ENCODE measurements at regions not wholly inside any gene's neighbourhood (a gene's known extent, or its start where the extent isn't known, plus 50 kb on each side); places are given as distances from the start of the nearest gene placed in this dataset.

DNA sequence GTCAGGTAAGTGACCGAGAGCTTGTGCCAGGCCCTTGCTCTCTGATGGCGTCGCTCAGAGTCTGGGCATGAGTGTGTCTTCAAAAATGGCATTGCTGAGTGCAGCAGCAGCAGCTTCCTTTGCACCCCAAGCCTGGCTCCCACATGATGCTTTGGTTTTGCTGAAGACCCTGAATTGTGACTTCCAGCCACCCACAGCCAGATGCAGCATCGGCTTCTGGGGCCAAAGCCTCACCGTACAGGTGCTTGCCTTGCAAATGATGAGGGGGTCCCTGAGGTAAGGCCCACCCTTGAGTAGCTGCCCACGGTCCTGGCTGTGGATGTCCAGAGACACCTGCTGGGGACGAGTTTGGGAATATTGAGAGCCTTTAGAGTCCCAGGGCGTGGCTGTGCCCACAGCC is 57.9 kb downstream of the JAKMIP3 start:
- no peaks in the 10 kb centered on the region for H3K36me3 ChIP-seq (ENCODE audit: control insufficient read depth, insufficient read depth, low read length)
- no peaks in the 10 kb centered on the region for H3K9me3 ChIP-seq (ENCODE audit: control insufficient read depth, low read length)
- no peak overlapping the region for H3K4me3 ChIP-seq (ENCODE audit: low read depth, low read length)
- H2AFZ ChIP-seq, result no peak overlapping the region
- no peak overlapping the region for H3K4me2 ChIP-seq (ENCODE audit: low read length)
- no peak overlapping the region for H3K27ac ChIP-seq
- no peak overlapping the region for H3K9ac ChIP-seq
- H3K79me2 ChIP-seq, result no peaks in the 10 kb centered on the region
- H3K27me3 ChIP-seq (ENCODE audit: control insufficient read depth, insufficient read depth, low read length), result no peaks in the 10 kb centered on the region
- no peaks in the 10 kb centered on the region for H3K4me1 ChIP-seq
- TF ChIP-seq, protein P1, sequence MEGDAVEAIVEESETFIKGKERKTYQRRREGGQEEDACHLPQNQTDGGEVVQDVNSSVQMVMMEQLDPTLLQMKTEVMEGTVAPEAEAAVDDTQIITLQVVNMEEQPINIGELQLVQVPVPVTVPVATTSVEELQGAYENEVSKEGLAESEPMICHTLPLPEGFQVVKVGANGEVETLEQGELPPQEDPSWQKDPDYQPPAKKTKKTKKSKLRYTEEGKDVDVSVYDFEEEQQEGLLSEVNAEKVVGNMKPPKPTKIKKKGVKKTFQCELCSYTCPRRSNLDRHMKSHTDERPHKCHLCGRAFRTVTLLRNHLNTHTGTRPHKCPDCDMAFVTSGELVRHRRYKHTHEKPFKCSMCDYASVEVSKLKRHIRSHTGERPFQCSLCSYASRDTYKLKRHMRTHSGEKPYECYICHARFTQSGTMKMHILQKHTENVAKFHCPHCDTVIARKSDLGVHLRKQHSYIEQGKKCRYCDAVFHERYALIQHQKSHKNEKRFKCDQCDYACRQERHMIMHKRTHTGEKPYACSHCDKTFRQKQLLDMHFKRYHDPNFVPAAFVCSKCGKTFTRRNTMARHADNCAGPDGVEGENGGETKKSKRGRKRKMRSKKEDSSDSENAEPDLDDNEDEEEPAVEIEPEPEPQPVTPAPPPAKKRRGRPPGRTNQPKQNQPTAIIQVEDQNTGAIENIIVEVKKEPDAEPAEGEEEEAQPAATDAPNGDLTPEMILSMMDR (IDR thresholded peaks at IDR 0.05), result no peak

DNA sequence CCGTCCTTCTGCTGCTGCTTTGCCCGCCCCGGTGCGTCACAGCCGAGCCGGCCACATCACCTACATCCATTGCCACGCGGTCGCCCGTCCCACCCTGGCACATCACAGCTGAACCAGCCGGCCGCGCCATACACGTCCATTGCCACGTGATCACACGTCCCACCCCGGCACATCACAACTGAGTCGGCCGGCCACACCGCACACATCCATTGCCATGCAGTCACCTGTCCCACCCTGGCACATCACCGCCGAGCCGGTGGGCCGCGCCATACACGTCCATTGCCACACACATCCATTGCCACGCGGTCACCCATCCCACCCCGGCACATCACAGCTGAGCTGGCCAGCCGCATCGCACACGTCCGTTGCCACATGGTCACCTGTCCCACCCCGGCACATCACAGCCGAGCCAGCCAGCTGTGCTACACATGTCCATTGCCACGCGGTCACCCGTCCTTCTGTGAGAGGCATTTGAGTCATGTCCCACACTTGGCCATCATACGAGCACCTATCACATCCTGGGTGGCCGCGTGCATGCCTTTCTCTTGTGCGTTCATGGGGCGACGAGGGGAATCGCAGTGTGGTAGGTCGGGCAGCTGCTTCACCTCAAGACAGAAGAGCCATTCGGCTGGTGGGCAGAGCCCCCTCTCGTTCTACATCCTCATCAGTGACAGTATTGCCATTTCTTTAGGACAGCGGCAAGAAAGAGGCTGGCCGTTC is 58.6 kb downstream of the JAKMIP3 start:
- H3K79me2 ChIP-seq, result no peaks in the 10 kb centered on the region
- no peak overlapping the region for H3K4me3 ChIP-seq (ENCODE audit: low read depth, low read length)
- H3K9me3 ChIP-seq (ENCODE audit: control insufficient read depth, low read length), result no peaks in the 10 kb centered on the region
- no peak overlapping the region for H2AFZ ChIP-seq
- H3K36me3 ChIP-seq (ENCODE audit: control insufficient read depth, insufficient read depth, low read length), result no peaks in the 10 kb centered on the region
- no peak overlapping the region for H3K4me2 ChIP-seq (ENCODE audit: low read length)
- no peak overlapping the region for H3K27ac ChIP-seq
- TF ChIP-seq, protein P1 (IDR thresholded peaks at IDR 0.05), result no peak
- H3K4me1 ChIP-seq, result no peaks in the 10 kb centered on the region
- no peaks in the 10 kb centered on the region for H3K27me3 ChIP-seq (ENCODE audit: control insufficient read depth, insufficient read depth, low read length)
- H3K9ac ChIP-seq, result no peak overlapping the region

DNA sequence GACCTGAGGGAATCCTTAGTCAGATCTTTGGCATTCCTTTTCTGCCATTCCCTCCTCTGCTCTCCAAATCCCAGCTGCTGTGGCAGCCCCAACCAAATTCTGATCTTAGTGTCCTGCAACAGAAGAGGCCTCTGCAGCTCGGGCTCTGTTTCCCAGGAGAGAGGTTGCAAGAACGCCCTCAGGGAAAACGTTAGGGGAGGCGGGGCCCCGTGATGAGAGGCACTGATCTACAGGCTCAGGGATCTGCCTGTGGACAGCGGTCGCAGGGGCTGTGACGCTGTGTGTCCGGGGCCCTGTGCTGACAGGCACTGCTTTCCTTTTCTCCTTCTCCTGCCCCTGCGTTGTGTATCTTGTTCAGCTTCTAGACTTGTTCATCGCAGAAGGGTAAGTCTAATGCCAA is 57.3 kb upstream of the DPYSL4 start:
- Histone ChIP-seq H3K4me2 (ENCODE audit: low read length) (no peak overlapping the region), H3K4me3 (ENCODE audit: low read depth, low read length) (no peak overlapping the region), H3K9ac (no peak overlapping the region), H2AFZ (no peak overlapping the region), H3K4me1 (peaks cover 7% of the 10 kb centered on the region), H3K27me3 (ENCODE audit: control insufficient read depth, insufficient read depth, low read length) (no peaks in the 10 kb centered on the region), H3K79me2 (no peaks in the 10 kb centered on the region), H3K36me3 (ENCODE audit: control insufficient read depth, insufficient read depth, low read length) (no peaks in the 10 kb centered on the region), H3K27ac (no peak overlapping the region), H3K9me3 (ENCODE audit: control insufficient read depth, low read length) (no peaks in the 10 kb centered on the region)
- TF ChIP-seq, protein P1 (IDR thresholded peaks at IDR 0.05), result no peak

DNA sequence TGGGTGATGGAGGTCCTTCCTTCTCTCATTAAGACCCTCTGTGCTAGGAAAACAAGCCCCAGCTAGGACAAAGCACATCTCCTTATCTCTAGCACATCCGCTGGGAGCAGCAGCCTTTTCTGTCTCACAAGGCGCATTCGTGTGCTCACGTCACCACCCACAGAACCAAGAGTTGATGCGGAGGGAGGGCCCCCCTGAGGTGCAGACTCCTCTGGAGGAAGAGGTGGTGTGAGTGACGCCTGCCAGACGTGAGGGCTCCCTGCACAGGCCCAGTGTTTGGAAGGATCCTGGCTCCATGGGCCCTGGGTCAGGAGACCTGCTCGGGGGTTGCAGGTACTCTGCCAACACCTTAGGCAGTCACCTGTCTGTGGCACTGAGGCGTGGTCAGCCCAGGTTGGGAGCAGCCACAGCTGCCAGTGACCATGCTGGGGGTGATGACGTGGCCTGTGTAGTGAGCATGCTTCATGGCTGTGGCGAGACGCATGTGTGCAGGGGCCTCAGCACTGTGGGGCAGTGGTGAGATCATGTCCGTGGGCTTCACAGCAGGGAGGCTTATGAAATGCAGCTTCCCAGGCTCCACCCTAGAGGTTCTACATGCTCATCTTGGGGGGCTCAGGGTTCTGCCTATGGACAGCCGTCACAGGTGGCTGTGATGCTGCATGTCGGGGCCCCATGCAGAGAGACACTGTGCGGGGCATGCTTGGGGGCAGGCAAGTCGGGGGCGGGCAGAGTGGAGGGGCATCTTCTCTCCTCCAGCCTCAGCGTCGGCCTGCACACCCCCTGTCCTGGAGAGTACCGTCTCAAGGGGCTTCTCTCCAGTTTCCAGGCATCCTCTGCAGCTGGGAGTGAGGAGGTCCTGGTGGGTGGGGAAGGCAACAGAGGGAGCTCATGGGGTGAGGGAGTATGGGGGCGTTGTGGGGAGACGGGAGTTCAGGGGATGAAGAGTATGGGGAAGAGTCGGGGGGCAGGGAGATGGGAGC is 56.2 kb upstream of the DPYSL4 start:
- Histone ChIP-seq H3K27me3 (ENCODE audit: control insufficient read depth, insufficient read depth, low read length) (no peaks in the 10 kb centered on the region), H3K9ac (no peak overlapping the region), H3K4me2 (ENCODE audit: low read length) (no peak overlapping the region), H3K36me3 (ENCODE audit: control insufficient read depth, insufficient read depth, low read length) (no peaks in the 10 kb centered on the region), H3K27ac (no peak overlapping the region), H3K9me3 (ENCODE audit: control insufficient read depth, low read length) (no peaks in the 10 kb centered on the region), H3K79me2 (no peaks in the 10 kb centered on the region), H3K4me1 (peaks cover 7% of the 10 kb centered on the region), H3K4me3 (ENCODE audit: low read depth, low read length) (no peak overlapping the region), H2AFZ (no peak overlapping the region)
- TF ChIP-seq, protein P1 (IDR thresholded peaks at IDR 0.05), result no peak
